ENCODE measurements at regions not wholly inside any gene's neighbourhood (a gene's known extent, or its start where the extent isn't known, plus 50 kb on each side); places are given as distances from the start of the nearest gene placed in this dataset.

GRCh38 chr2:56540916-56541315 lies 357.1 kb downstream of the CCDC85A start:
- TF ChIP-seq CTCF (IDR thresholded peaks at IDR 0.05), result no peak
- Histone ChIP-seq H3K9me3 (no peaks in the 10 kb centered on the region), H3K4me1 (no peaks in the 10 kb centered on the region), H3K4me3 (no peak overlapping the region), H3K27me3 (no peaks in the 10 kb centered on the region), H3K27ac (no peak overlapping the region), H3K36me3 (no peaks in the 10 kb centered on the region)
- no peak for DNase-seq
- intact Hi-C loops (cut with DNase I; ENCODE audit: low total_unique reads), result no loop called here

GRCh38 chr2:56542213-56542612 lies 358.4 kb downstream of the CCDC85A start:
- H3K9me3 ChIP-seq, result no peaks in the 10 kb centered on the region
- no peak for DNase-seq
- no peaks in the 10 kb centered on the region for H3K27me3 ChIP-seq
- H3K4me3 ChIP-seq, result no peak overlapping the region
- TF ChIP-seq CTCF (IDR thresholded peaks at IDR 0.05), result no peak
- no peaks in the 10 kb centered on the region for H3K36me3 ChIP-seq
- H3K27ac ChIP-seq, result no peak overlapping the region
- intact Hi-C loops (cut with DNase I; ENCODE audit: low total_unique reads), result no loop called here
- no peaks in the 10 kb centered on the region for H3K4me1 ChIP-seq

DNA sequence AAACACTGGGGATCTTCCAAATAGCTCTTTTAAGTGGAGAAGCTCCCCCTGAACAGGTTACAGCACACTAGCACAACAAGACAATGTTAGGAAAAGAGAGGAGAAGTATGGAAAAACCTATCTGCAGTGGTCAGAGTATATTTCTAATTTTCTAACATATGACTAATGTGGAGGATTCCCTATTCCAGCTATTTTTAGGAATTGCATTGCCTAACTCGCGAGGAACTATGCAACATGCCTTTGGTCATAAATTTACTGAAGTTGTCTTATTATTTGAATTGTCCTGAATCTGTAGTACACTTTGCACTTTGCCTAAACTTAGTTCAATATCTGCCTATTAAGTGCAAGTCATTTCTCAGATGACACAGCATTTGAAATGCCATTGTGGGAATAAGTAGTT lies 381.4 kb downstream of the CCDC85A start:
- Histone ChIP-seq H3K36me3 (no peaks in the 10 kb centered on the region), H3K4me3 (no peak overlapping the region), H3K27me3 (no peaks in the 10 kb centered on the region), H3K27ac (no peak overlapping the region), H3K9me3 (no peaks in the 10 kb centered on the region), H3K4me1 (no peaks in the 10 kb centered on the region)
- no peak for DNase-seq
- intact Hi-C loops (cut with DNase I; ENCODE audit: low total_unique reads), result no loop called here
- TF ChIP-seq CTCF (IDR thresholded peaks at IDR 0.05), result no peak

DNA sequence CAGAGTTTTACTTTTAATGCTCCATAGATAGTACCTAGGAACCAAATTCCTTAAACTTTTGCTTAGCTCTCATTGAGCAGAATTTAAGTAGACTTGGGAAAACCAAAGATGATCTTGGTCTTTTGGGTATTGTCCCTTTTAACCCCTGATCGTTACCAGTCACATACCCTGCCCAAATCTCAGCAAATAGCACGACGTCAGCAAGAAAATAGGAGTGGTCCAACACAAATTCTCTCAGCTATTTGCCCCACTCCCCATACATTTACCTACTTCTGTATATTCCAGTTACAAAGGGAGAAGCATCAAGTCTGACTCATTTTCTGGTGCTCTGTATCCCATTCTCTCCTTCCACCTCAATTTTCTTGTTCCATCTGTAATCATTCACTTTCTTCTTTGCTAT lies 387.3 kb downstream of the CCDC85A start:
- TF ChIP-seq CTCF (IDR thresholded peaks at IDR 0.05), result no peak

DNA sequence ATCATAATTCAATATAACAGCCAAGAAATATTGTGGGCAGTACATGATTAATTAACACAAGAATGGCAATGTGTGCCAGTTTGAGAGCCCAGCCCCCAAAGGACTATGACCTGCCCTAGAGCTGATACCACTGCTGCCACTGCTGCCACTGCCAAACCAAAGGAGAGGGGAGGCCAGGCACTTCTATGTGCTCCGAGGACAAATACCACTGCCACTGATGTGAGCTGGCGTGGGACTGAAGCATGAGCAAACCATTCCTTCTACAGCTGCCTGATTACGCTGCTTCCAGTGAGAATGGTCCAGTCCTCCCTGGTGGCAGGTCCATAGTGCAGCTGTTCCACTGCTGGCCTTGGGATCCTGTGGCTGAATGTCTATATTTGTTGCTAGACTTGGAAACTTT lies 392.2 kb downstream of the CCDC85A start:
- no peaks in the 10 kb centered on the region for H3K4me1 ChIP-seq
- no peak overlapping the region for H3K4me3 ChIP-seq
- intact Hi-C loops (cut with DNase I; ENCODE audit: low total_unique reads), result no loop called here
- H3K27ac ChIP-seq, result no peak overlapping the region
- H3K9me3 ChIP-seq, result peaks cover 0 to 11% (median 0%) of the 10 kb centered on the region in 3 donors
- no peaks in the 10 kb centered on the region for H3K36me3 ChIP-seq
- TF ChIP-seq CTCF (IDR thresholded peaks at IDR 0.05), result no peak
- DNase-seq, result no peak
- H3K27me3 ChIP-seq, result no peaks in the 10 kb centered on the region

More for the DNA sequence above, 387.3 kb downstream of the CCDC85A start:
- DNase-seq, result no peak
- H3K4me1 ChIP-seq, result no peaks in the 10 kb centered on the region
- H3K9me3 ChIP-seq, result peaks cover 0 to 2% (median 0%) of the 10 kb centered on the region in 3 donors
- H3K36me3 ChIP-seq, result no peaks in the 10 kb centered on the region
- no peak overlapping the region for H3K4me3 ChIP-seq
- no peaks in the 10 kb centered on the region for H3K27me3 ChIP-seq
- intact Hi-C loops (cut with DNase I; ENCODE audit: low total_unique reads), result no loop called here
- H3K27ac ChIP-seq, result no peak overlapping the region

GRCh38 chr2:56580242-56580641 lies 396.5 kb downstream of the CCDC85A start:
- no peak for DNase-seq
- Histone ChIP-seq H3K27me3 (no peaks in the 10 kb centered on the region), H3K4me3 (no peak overlapping the region), H3K27ac (no peak overlapping the region), H3K36me3 (no peaks in the 10 kb centered on the region), H3K4me1 (no peaks in the 10 kb centered on the region), H3K9me3 (peaks cover 0 to 11% (median 0%) of the 10 kb centered on the region in 3 donors)
- intact Hi-C loops (cut with DNase I; ENCODE audit: low total_unique reads), result no loop called here
- TF ChIP-seq CTCF (IDR thresholded peaks at IDR 0.05), result no peak

Measured in tibial artery (tissue), 4 donors.